Calu3 (cell line): ENCODE measurements at regions not wholly inside any gene's neighbourhood (a gene's known extent, or its start where the extent isn't known, plus 50 kb on each side); places are given as distances from the start of the nearest gene placed in this dataset.

Source experiments
- BruUV-seq: library from RNA; stranded (reverse); fragments of 400-500 nt; replicated peaks from 2 replicates; lab custom pipeline; 2021; lab: Mats Ljungman, UMichigan
- CTCF ChIA-PET: fragments of 300-600 bp; sonication (Branson Sonifier 250); formaldehyde crosslinking; loops from one replicate; lab custom pipeline; 2022; ENCODE audit warnings: antibody characterized with exemption; lab: Charles Lee
- DNase-seq: peaks from one replicate; pipeline ENCODE4 v3.0.0; 2022
- H3K27ac Mint-ChIP-seq: one replicate; pipeline ENCODE4 v1.8.0; 2022; ENCODE audit warnings: mixed read lengths; ENCODE audit not compliant: unreplicated experiment
- H3K27me3 Mint-ChIP-seq: one replicate; pipeline ENCODE4 v1.8.0; 2022; ENCODE audit warnings: mixed read lengths; ENCODE audit not compliant: unreplicated experiment
- H3K36me3 Mint-ChIP-seq: one replicate; pipeline ENCODE4 v1.8.0; 2022; ENCODE audit warnings: mild to moderate bottlenecking, moderate library complexity, mixed read lengths; ENCODE audit not compliant: insufficient read depth, unreplicated experiment
- H3K4me1 Mint-ChIP-seq: one replicate; pipeline ENCODE4 v1.8.0; 2022; ENCODE audit warnings: mild to moderate bottlenecking, low read depth, mixed read lengths; ENCODE audit not compliant: unreplicated experiment
- H3K4me3 Mint-ChIP-seq: one replicate; pipeline ENCODE4 v1.8.0; 2022; ENCODE audit warnings: mild to moderate bottlenecking, low read depth, moderate library complexity, mixed read lengths; ENCODE audit not compliant: unreplicated experiment
- H3K9me3 Mint-ChIP-seq: one replicate; pipeline ENCODE4 v1.8.0; 2022; ENCODE audit warnings: low read depth, mixed read lengths; ENCODE audit not compliant: unreplicated experiment
- intact Hi-C: fragments of 100-400 bp; cut with micrococcal nuclease; formaldehyde crosslinking; loops from one replicate; pipeline ENCODE4 v1.10.0; 2022; ENCODE audit not compliant: unreplicated experiment
- TF ChIP-seq, protein P1 (sequence below): fragments of 200-600 bp; IDR thresholded peaks from one replicate; pipeline ENCODE4 v1.8.0; 2022; ENCODE audit warnings: antibody characterized with exemption; ENCODE audit not compliant: unreplicated experiment

DNA sequence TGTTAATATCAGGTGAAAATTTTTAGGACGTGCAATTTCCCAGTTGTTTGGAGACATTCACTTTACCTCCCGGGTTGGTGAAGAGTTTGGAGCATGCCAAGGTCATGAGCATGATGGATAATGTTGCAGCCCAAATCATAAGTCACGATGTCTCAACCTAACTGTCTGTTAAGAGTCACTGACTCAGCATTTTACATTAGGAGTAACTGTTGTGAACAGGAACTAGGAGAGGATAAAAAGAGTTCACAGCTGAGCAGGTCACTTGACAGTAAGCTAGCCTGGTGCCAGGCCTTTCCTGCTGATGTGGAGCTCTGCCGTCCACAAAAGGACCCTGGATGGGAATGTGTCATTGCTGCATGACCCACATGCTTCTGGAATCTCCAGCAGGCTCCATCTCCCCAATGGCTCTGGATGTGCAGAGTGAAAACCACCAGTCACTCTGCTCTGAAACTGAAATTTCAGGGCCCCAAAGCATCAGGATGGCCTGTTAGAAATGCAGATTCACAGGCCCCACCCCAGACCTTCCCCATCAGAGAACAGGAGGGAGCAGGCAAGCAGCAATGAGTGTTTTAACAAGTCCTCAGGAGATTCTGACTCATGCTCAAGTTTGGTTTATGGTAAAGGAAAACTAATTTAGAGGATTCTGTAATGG is 371.6 kb upstream of the MAF start:
- H3K9me3 Mint-ChIP-seq = peaks cover 6% of the 10 kb centered on the region
- DNase-seq = no peak
- no peaks in the 10 kb centered on the region for H3K4me1 Mint-ChIP-seq
- BruUV-seq = no TSS peak
- TF ChIP-seq, protein P1, sequence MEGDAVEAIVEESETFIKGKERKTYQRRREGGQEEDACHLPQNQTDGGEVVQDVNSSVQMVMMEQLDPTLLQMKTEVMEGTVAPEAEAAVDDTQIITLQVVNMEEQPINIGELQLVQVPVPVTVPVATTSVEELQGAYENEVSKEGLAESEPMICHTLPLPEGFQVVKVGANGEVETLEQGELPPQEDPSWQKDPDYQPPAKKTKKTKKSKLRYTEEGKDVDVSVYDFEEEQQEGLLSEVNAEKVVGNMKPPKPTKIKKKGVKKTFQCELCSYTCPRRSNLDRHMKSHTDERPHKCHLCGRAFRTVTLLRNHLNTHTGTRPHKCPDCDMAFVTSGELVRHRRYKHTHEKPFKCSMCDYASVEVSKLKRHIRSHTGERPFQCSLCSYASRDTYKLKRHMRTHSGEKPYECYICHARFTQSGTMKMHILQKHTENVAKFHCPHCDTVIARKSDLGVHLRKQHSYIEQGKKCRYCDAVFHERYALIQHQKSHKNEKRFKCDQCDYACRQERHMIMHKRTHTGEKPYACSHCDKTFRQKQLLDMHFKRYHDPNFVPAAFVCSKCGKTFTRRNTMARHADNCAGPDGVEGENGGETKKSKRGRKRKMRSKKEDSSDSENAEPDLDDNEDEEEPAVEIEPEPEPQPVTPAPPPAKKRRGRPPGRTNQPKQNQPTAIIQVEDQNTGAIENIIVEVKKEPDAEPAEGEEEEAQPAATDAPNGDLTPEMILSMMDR = no peak
- intact Hi-C loops = no loop called here
- H3K27me3 Mint-ChIP-seq = no peaks in the 10 kb centered on the region
- CTCF ChIA-PET = no interaction called here
- H3K4me3 Mint-ChIP-seq = no peak overlapping the region
- no peak overlapping the region for H3K27ac Mint-ChIP-seq
- H3K36me3 Mint-ChIP-seq = no peaks in the 10 kb centered on the region

DNA sequence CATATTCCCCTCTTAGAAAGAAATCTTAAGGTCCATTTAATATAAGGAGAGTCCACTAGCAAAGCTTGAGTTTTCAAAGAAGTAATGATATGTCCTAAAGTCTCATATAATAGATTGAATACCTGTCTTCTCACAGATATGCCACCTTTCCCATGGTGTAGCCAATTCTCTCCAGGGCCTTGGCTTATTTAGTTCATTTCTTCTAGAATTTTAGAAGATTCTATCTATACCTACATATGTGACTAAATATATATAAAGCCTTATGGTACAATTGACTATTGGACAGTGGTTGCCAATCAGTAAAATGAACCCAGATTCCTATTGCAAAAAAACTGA is 370.7 kb upstream of the MAF start:
- intact Hi-C loops = no loop called here
- Mint-ChIP-seq H3K27me3 (peaks cover under 1% of the 10 kb centered on the region), H3K4me3 (no peak overlapping the region), H3K4me1 (no peaks in the 10 kb centered on the region), H3K27ac (no peak overlapping the region), H3K9me3 (no peaks in the 10 kb centered on the region), H3K36me3 (no peaks in the 10 kb centered on the region)
- TF ChIP-seq, protein P1 = no peak
- no TSS peak for BruUV-seq
- CTCF ChIA-PET = interaction anchor here (0.8 kb wide), 1 partner anchor 71 kb away, joined by 4 read pairs; no protein-coding TSS in a partner anchor
- no peak for DNase-seq

DNA sequence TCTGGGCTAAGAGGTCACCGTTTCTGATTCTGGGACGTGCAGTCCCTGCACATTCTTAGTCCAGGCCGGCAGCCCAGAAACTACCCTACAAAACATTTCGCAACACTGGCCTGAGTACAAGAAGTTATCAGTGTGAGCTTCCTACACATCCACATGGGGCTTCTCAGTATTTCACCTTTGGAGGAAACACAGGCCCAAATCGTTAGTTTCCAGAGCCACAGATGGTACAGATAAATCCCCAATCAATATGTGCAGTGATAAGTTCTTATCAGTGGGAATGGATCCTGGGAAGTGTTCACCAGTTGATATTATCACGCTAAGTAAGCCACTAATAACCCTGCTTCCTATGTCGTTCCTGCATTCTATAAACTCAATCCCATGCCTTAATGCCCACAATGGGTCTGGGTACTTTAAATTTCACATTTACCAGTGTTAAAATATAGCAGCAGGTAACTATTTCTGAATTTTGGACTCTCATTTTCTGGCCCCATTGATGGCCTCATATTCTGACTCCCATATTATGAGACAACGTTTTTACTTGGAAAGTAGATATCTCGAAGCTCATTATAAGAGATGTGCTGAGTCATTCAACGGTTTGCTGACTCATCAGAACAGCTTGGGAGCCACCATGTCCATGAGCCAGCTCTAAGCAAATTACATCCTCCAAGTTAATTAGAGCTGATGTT is 370.2 kb upstream of the MAF start:
- no peaks in the 10 kb centered on the region for H3K36me3 Mint-ChIP-seq
- H3K4me1 Mint-ChIP-seq = no peaks in the 10 kb centered on the region
- H3K27me3 Mint-ChIP-seq = peaks cover 6% of the 10 kb centered on the region
- BruUV-seq = no TSS peak
- H3K4me3 Mint-ChIP-seq = no peak overlapping the region
- peaks cover 1% of the 10 kb centered on the region for H3K9me3 Mint-ChIP-seq
- CTCF ChIA-PET = interaction anchor here (0.8 to 1.2 kb wide), 2 partner anchors 10 to 71 kb away, joined by 3 to 4 read pairs; no protein-coding TSS in a partner anchor
- no peak for DNase-seq
- no peak overlapping the region for H3K27ac Mint-ChIP-seq
- TF ChIP-seq, protein P1 = no peak
- intact Hi-C loops = no loop called here

DNA sequence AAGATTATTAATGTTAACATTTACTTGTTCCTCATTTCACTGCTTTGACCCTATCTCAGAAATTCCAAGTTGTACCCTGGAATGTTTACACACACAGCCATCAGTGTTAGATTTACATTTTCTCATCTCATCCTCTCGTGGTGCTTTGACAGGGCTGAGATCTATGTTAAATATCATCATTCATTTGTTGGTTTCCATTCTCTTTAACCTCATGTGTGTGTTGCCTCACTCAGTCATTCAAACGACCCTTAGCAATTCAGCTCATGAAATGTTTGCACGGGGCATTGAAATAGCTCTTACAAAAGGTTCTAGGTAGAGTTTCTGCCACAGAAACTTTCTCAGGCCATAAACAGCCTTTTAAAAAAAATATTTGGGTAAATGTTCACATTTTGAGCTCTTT is 369.6 kb upstream of the MAF start:
- no peak for DNase-seq
- CTCF ChIA-PET = interaction anchor here (1.2 kb wide), 1 partner anchor 11 kb away, joined by 3 read pairs; no protein-coding TSS in a partner anchor
- no peak overlapping the region for H3K27ac Mint-ChIP-seq
- H3K4me3 Mint-ChIP-seq = no peak overlapping the region
- no peaks in the 10 kb centered on the region for H3K4me1 Mint-ChIP-seq
- no peaks in the 10 kb centered on the region for H3K36me3 Mint-ChIP-seq
- no TSS peak for BruUV-seq
- intact Hi-C loops = no loop called here
- H3K27me3 Mint-ChIP-seq = peaks cover 12% of the 10 kb centered on the region
- peaks cover 2% of the 10 kb centered on the region for H3K9me3 Mint-ChIP-seq
- TF ChIP-seq, protein P1 = no peak
